HepG2 (cell line): ENCODE measurements at regions not wholly inside any gene's neighbourhood (a gene's known extent, or its start where the extent isn't known, plus 50 kb on each side); places are given as distances from the start of the nearest gene placed in this dataset.

ENCODE experiments used
- ATAC-seq: fragments of 200-7000 bp; cut with Tn5 transposase; 3 replicates; pipeline ENCODE4 v1.9.1; 2020; ENCODE audit warnings: mild to moderate bottlenecking, moderate library complexity
- BruUV-seq: library from RNA; stranded (reverse); fragments of 400-500 nt; replicated peaks from 2 replicates; lab custom pipeline; 2021; lab: Mats Ljungman, UMichigan
- CTCF ChIA-PET: fragments of 300-600 bp; formaldehyde crosslinking; extraction: SDS; loops from one replicate; lab custom pipeline; 2021; ENCODE audit warnings: low total read pairs, inconsistent platforms, low intra/inter-chr PET ratio; lab: Yijun Ruan, JAX
- POLR2A ChIA-PET: fragments of 350-600 bp; sonication (Branson Sonifier 250); formaldehyde crosslinking; loops from one replicate; lab custom pipeline; 2020; ENCODE audit warnings: antibody characterized with exemption, inconsistent platforms; lab: Yijun Ruan, JAX
- DNase-seq: peaks from one replicate; pipeline ENCODE4 v3.0.0-alpha.2; 2015; ENCODE audit warnings: low spot score
- FAIRE-seq: peaks from 3 replicates; lab custom pipeline; 2011; peaks lifted over from hg19 to GRCh38; lab: Jason Lieb, UNC
- H2AFZ ChIP-seq: one replicate; pipeline ENCODE4 v1.6.1; 2011; ENCODE audit warnings: low read length, inconsistent platforms
- H3K27ac ChIP-seq: fragments of 300-600 bp; 3 replicates; pipeline ENCODE4 v1.8.0; 2011; ENCODE audit warnings: mixed run types, mild to moderate bottlenecking, mixed read lengths, low read length, inconsistent platforms; ENCODE audit not compliant: insufficient read depth; ENCODE audit errors: extremely low read length
- H3K27me3 ChIP-seq, 2 experiments: fragments of 200-600 bp in 1 of 2; 2 replicates in 1 of 2; 3 replicates in 1 of 2; pipeline versions ENCODE4 v1.6.0 to v1.8.0; 2011; ENCODE audit warnings: low read length in 2 of 2, mild to moderate bottlenecking in 2 of 2, moderate library complexity in 2 of 2, inconsistent platforms in 1 of 2; ENCODE audit not compliant: insufficient read depth in 2 of 2, control insufficient read depth in 1 of 2
- H3K36me3 ChIP-seq, 2 experiments: fragments of 200-600 bp in 1 of 2; replicated peaks in 1 of 2; 2 replicates in 1 of 2; 3 replicates in 1 of 2; pipeline versions ENCODE4 v1.5.1 to v1.8.0; 2011; ENCODE audit warnings: low read length in 2 of 2, inconsistent platforms in 1 of 2; ENCODE audit not compliant: insufficient read depth in 2 of 2, control insufficient read depth in 1 of 2
- H3K4me1 ChIP-seq: 2 replicates; pipeline ENCODE4 v1.5.1; 2012; ENCODE audit warnings: low read length, inconsistent platforms; ENCODE audit not compliant: insufficient read depth
- H3K4me2 ChIP-seq: 2 replicates; pipeline ENCODE4 v1.6.0; 2011; ENCODE audit warnings: low read depth, low read length, inconsistent platforms
- H3K4me3 ChIP-seq, 3 experiments: fragments of 200-600 bp in 1 of 3; sonication (generic), shearing (Covaris generic) in 1 of 3; replicated peaks in 1 of 3; 2 replicates each; pipeline ENCODE4 v1.5.1; 2011 to 2016; ENCODE audit warnings: low read length in 3 of 3, inconsistent platforms in 2 of 3, low read depth in 2 of 3, mild to moderate bottlenecking in 2 of 3, control low read depth in 1 of 3, mixed read lengths in 1 of 3; ENCODE audit not compliant: insufficient read depth in 1 of 3
- H3K79me2 ChIP-seq: one replicate; pipeline ENCODE4 v1.6.1; 2011; ENCODE audit warnings: low read length, inconsistent platforms; ENCODE audit not compliant: insufficient read depth
- H3K9ac ChIP-seq: 2 replicates; pipeline ENCODE4 v1.6.0; 2011; ENCODE audit warnings: mild to moderate bottlenecking, low read depth, low read length, inconsistent platforms; ENCODE audit not compliant: insufficient read depth
- H3K9me3 ChIP-seq: 2 replicates; pipeline ENCODE4 v1.5.1; 2012; ENCODE audit warnings: mild to moderate bottlenecking, low read length
- H4K20me1 ChIP-seq: 2 replicates; pipeline ENCODE4 v1.6.0; 2011; ENCODE audit warnings: inconsistent platforms, mild to moderate bottlenecking, low read length, moderate library complexity; ENCODE audit not compliant: insufficient read depth
- DNMT3B ChIP-seq: conservative IDR thresholded peaks from 2 replicates; pipeline ENCODE4 v1.6.1; 2016; ENCODE audit warnings: missing biosample characterization, control low read depth
- HNF4A ChIP-seq: sonication (generic); formaldehyde crosslinking; IDR thresholded peaks from 2 replicates; pipeline ENCODE4 v1.4.0; 2020; ENCODE audit warnings: missing genetic modification reagents
- PHF8 ChIP-seq: sonication (generic); formaldehyde crosslinking; IDR thresholded peaks from 2 replicates; pipeline ENCODE4 v1.5.0; 2020; ENCODE audit warnings: missing genetic modification reagents
- RBM22 ChIP-seq: fragments of 200-400 bp; formaldehyde crosslinking; optimal IDR thresholded peaks from 2 replicates; pipeline ENCODE3; 2017; ENCODE audit warnings: mild to moderate bottlenecking, low read length, moderate library complexity
- TBX3 ChIP-seq: fragments of 450-650 bp; IDR thresholded peaks from 2 replicates; pipeline ENCODE4 v1.6.1; 2017; ENCODE audit warnings: antibody characterized with exemption, mild to moderate bottlenecking, inconsistent platforms, borderline replicate concordance
- ZBTB8A ChIP-seq: sonication (generic); formaldehyde crosslinking; IDR thresholded peaks from 2 replicates; pipeline ENCODE4 v1.4.0; 2020; ENCODE audit warnings: mild to moderate bottlenecking, low read depth, missing genetic modification reagents, borderline replicate concordance
- ZIK1 ChIP-seq: sonication (generic); formaldehyde crosslinking; IDR thresholded peaks from 2 replicates; pipeline ENCODE4 v1.5.0; 2020; ENCODE audit warnings: mild to moderate bottlenecking, low read depth, missing genetic modification reagents, borderline replicate concordance
- ZNF143 ChIP-seq: sonication (generic); formaldehyde crosslinking; IDR thresholded peaks from 2 replicates; pipeline ENCODE4 v1.4.0; 2020; ENCODE audit warnings: missing genetic modification reagents
- ZNF549 ChIP-seq: sonication (generic); formaldehyde crosslinking; IDR thresholded peaks from 2 replicates; pipeline ENCODE4 v1.5.0; 2020; ENCODE audit warnings: missing genetic modification reagents
- WGBS: methylation state at CpG from one replicate; pipeline ENCODE4 v1.1.6; 2017; ENCODE audit warnings: low lambda C conversion rate; 5-methylcytosine and 5-hydroxymethylcytosine counted together
- in situ Hi-C: cut with HindIII; loops from 2 replicates; pipeline ENCODE4 v1.10.0; 2017; ENCODE audit warnings: low pct_unique_long_range_greater_than_20kb; ENCODE audit not compliant: extremely low pct_ligation_motif_present
- intact Hi-C: fragments of 100-400 bp; cut with micrococcal nuclease; formaldehyde crosslinking; loops from one replicate; pipeline ENCODE4 v1.10.0; 2022; ENCODE audit not compliant: unreplicated experiment
- TF ChIP-seq, protein P1 (sequence below): sonication (generic); formaldehyde crosslinking; IDR thresholded peaks from 2 replicates; pipeline ENCODE4 v1.4.0; 2020; ENCODE audit warnings: missing genetic modification reagents
- TF ChIP-seq, protein P2 (sequence below): sonication (generic); formaldehyde crosslinking; IDR thresholded peaks from 2 replicates; pipeline ENCODE4 v1.5.1; 2020; ENCODE audit warnings: missing genetic modification reagents, mild to moderate bottlenecking, borderline replicate concordance
- TF ChIP-seq, protein P3 (sequence below): sonication (generic); formaldehyde crosslinking; conservative IDR thresholded peaks from 2 replicates; pipeline ENCODE4 v1.4.0; 2020; ENCODE audit warnings: mild to moderate bottlenecking, missing genetic modification reagents, moderate library complexity

DNA sequence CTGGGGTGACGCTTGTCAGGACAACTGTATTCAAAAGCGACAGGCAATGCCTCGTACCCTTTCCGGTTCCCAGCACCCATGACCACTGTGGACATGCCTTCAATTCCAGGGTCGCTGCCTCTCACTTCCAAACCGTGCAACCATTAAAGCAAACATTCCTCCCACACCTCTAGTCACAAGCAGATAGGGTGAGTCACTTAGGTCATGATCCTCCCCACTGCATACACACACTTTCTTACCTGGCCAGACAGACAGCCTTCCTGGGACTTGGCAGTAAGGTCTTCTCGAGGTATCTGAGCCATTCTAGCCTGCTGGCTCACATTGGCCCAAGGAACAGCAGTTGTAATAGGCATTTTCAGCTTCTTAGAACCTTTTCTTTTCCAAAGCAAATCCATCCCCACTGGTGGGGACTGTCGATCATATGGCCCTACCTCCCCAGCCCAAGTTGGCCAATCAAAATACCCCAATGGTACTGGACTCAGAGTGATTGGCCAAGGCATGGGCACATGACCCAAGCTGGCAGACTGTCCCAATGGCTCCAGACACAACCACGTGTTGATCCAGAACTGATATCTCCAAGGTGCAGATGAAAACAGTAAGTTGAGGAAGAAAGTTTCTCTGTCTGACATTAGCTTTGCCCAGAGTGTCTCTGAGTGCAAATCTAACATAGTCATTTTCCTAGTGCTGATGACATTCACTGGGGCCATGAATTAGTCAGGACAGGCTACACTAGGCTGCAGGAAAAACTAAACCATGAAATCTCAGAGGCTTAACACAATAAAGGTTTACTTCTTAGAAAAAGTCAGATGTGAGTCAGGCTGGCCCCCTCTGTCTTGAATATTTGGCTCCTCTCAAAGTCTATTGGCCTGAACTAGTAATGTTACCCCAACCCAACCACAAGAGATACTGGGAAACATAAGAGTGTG lies 113.8 kb downstream of the RRAGC start (continued):
- no peak for TF ChIP-seq HNF4A (CRISPR knock-in tag)
- TF ChIP-seq, protein P1, sequence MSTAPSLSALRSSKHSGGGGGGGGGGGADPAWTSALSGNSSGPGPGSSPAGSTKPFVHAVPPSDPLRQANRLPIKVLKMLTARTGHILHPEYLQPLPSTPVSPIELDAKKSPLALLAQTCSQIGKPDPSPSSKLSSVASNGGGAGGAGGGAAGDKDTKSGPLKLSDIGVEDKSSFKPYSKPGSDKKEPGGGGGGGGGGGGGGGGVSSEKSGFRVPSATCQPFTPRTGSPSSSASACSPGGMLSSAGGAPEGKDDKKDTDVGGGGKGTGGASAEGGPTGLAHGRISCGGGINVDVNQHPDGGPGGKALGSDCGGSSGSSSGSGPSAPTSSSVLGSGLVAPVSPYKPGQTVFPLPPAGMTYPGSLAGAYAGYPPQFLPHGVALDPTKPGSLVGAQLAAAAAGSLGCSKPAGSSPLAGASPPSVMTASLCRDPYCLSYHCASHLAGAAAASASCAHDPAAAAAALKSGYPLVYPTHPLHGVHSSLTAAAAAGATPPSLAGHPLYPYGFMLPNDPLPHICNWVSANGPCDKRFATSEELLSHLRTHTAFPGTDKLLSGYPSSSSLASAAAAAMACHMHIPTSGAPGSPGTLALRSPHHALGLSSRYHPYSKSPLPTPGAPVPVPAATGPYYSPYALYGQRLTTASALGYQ: no peak
- no peak for TF ChIP-seq PHF8 (CRISPR knock-in tag)
- TF ChIP-seq ZNF143 (CRISPR knock-in tag): no peak
- TF ChIP-seq DNMT3B: no peak

DNA sequence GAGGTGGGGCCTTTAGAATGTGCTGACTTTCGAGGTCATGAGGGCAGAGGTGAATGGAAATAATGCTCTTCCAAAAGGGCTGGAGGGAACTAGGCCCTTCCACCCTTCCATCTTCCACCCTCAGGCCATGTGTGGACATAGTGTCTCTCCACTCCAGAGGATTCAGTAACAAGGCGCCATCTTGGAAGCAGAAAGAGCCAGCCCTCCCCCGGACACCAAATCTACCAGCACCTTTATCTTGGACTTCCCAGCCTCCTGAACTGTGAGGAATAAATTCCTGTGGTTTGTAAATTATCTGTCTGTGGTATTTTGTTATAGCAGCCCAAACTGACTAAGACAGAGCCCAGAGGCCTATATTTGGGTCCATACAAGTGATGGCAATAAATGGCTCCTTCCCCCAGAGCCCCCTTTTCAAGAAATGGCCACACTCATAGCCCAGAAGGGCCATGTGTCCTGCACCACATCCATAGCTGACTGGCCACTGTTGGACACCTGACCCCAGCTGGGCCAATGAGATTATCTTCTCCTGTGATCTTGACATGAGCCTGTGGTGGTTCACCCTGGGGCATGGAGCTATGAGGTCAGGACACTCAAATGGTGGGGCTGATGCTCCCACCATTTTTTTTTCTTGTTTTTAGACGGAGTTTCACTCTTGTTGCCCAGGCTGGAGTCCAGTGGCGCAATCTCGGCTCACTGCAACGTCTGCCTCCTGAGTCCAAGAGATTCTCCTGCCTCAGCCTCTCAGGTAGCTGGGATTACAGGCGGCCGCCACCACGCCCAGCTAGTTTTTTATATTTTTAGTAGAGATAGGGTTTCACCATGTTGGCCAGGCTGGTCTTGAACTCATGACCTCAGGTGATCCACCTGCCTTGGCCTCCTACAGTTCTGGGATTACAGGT lies 114.9 kb downstream of the RRAGC start:
- in situ Hi-C loops: no loop called here
- no peak overlapping the region for H3K4me3 ChIP-seq
- no peaks in the 10 kb centered on the region for H4K20me1 ChIP-seq
- no peak overlapping the region for H3K9ac ChIP-seq
- no peaks in the 10 kb centered on the region for H3K9me3 ChIP-seq
- intact Hi-C loops: no loop called here
- WGBS: 54% methylated on average over 10 of the region's 10 CpGs
- FAIRE-seq: no peak
- ATAC-seq: no peak
- no peaks in the 10 kb centered on the region for H3K27me3 ChIP-seq
- no peak overlapping the region for H3K27ac ChIP-seq
- BruUV-seq: no TSS peak
- no peaks in the 10 kb centered on the region for H3K36me3 ChIP-seq
- no peaks in the 10 kb centered on the region for H3K79me2 ChIP-seq
- H2AFZ ChIP-seq: no peak overlapping the region
- ChIA-PET CTCF (no interaction called here), POLR2A (no interaction called here)
- DNase-seq: no peak
- no peaks in the 10 kb centered on the region for H3K4me1 ChIP-seq
- no peak overlapping the region for H3K4me2 ChIP-seq
- TF ChIP-seq, protein P2, sequence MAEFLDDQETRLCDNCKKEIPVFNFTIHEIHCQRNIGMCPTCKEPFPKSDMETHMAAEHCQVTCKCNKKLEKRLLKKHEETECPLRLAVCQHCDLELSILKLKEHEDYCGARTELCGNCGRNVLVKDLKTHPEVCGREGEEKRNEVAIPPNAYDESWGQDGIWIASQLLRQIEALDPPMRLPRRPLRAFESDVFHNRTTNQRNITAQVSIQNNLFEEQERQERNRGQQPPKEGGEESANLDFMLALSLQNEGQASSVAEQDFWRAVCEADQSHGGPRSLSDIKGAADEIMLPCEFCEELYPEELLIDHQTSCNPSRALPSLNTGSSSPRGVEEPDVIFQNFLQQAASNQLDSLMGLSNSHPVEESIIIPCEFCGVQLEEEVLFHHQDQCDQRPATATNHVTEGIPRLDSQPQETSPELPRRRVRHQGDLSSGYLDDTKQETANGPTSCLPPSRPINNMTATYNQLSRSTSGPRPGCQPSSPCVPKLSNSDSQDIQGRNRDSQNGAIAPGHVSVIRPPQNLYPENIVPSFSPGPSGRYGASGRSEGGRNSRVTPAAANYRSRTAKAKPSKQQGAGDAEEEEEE: no peak
- TF ChIP-seq, protein P3, sequence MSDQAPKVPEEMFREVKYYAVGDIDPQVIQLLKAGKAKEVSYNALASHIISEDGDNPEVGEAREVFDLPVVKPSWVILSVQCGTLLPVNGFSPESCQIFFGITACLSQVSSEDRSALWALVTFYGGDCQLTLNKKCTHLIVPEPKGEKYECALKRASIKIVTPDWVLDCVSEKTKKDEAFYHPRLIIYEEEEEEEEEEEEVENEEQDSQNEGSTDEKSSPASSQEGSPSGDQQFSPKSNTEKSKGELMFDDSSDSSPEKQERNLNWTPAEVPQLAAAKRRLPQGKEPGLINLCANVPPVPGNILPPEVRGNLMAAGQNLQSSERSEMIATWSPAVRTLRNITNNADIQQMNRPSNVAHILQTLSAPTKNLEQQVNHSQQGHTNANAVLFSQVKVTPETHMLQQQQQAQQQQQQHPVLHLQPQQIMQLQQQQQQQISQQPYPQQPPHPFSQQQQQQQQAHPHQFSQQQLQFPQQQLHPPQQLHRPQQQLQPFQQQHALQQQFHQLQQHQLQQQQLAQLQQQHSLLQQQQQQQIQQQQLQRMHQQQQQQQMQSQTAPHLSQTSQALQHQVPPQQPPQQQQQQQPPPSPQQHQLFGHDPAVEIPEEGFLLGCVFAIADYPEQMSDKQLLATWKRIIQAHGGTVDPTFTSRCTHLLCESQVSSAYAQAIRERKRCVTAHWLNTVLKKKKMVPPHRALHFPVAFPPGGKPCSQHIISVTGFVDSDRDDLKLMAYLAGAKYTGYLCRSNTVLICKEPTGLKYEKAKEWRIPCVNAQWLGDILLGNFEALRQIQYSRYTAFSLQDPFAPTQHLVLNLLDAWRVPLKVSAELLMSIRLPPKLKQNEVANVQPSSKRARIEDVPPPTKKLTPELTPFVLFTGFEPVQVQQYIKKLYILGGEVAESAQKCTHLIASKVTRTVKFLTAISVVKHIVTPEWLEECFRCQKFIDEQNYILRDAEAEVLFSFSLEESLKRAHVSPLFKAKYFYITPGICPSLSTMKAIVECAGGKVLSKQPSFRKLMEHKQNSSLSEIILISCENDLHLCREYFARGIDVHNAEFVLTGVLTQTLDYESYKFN (CRISPR knock-in tag): no peak
- TF ChIP-seq ZIK1 (CRISPR knock-in tag) (no peak), ZNF549 (CRISPR knock-in tag) (no peak), ZBTB8A (CRISPR knock-in tag) (no peak), RBM22 (no peak), TBX3 (no peak)
